ENCODE measurements at regions not wholly inside any gene's neighbourhood (a gene's known extent, or its start where the extent isn't known, plus 50 kb on each side); places are given as distances from the start of the nearest gene placed in this dataset.

DNA sequence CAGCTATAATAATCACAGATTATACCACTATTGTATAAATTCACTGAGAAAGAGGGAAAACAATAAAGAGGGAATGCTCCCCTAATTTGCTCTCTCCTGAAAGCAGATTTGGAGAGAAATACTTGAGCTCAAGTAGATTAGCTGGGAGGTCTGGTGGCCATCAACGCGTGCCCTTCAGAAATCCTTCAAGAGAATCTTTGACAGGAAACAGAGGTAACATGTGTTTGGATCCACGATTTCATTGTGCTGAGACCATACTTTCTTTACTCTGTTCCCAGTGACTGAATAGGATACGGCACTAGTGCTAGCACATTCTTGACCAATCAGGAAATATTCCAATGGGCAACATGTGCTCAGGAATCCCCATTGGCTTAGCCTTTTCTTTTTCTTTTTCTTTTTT, 1395.3 kb downstream of the RAPGEF2 start:
- TF ChIP-seq POLR2A (IDR thresholded peaks at IDR 0.05; ENCODE audit: low read length) (no peak), GATA1 (IDR thresholded peaks at IDR 0.05; ENCODE audit: low read depth, low read length) (no peak)

Measured in erythroblast (primary cell).